ENCODE measurements at regions not wholly inside any gene's neighbourhood (a gene's known extent, or its start where the extent isn't known, plus 50 kb on each side); places are given as distances from the start of the nearest gene placed in this dataset.

DNA sequence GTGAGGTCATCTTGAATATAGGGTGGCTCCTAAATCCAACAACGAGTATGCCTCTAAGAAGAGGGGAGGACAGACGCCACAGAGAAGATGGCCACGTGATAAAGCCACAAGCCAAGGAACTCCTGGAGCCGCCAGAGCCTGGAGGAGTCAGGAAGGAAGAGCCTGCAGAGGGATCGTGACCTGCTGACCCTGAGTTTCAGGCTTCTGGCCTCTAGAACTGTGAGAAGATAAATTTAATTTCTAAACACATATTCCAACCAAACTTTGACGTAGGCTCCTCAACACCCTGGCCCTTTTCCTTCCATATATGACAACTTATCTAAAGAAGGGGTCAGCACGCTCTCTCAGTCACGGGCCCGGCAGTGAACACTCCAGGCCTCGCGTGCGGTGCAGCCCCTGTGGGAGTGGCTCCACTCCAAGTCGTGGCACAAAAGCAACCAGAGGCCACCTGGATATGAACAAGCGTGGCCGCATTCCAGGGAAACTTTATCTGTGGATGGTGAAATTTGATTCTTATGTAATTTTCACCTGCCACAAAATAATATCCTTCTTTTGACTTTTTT lies 138.6 kb upstream of the AJAP1 start:
- DNase-seq (ENCODE audit: low read depth in 4 of 4, low spot score in 1 of 4), result no peak

DNA sequence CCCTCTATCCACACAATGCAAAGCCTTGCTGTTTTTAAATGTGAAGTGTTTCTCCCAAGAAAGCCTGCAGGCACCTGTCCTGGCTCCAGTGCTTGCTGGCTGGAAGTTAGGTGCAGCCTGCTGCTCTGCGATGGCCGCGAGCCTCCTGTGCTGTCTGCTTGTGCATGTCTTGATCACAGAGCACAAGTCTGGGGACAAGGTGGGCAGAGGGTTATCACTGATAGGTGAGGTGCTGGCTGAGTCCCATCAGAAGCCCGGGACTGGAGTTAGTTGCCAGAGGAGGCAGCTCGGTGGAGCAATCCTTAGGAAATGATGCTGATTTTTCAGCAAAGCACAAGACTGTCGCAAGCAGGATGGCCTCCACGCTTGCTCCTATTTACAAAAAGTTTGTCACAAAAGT lies 137.8 kb upstream of the AJAP1 start:
- no peak for DNase-seq (ENCODE audit: low read depth in 4 of 4, low spot score in 1 of 4)

DNA sequence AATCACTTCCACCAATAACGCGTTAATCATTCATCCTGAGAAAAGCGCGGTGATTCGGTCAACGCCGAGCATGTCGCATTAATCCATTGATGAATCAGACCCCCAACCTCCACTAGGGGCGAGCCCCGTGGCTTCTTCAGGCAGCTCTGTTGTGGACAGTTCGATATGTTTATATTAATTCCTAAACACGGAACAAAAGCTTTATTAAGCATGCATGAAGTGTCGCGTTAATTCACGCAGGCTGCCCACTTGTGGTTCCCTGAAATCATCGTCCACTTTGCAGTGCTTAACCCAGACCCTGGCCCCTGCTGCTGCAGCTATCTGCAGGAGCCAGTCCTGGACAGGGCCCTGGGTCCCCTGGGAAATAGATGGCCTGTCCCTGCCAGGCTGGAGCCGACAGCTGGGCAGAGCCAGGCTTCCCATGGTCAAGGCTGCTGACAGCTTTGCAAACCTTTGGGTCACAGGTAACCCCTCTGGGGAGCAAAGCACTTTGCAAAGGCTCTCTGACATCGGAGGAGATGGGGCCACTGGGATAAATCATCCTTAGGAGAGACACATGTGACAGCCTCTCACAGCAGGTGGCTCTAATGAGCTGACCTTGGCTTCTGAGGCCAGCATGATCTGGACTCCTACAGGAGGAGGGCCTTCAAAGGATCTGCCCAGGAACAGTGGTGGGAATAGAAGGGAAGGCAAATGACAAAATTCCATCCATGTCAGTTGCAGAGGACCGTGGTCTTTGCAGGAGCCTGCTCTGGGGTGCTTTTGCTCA lies 137.0 kb upstream of the AJAP1 start:
- DNase-seq (ENCODE audit: low read depth in 4 of 4, low spot score in 1 of 4), result no peak

DNA sequence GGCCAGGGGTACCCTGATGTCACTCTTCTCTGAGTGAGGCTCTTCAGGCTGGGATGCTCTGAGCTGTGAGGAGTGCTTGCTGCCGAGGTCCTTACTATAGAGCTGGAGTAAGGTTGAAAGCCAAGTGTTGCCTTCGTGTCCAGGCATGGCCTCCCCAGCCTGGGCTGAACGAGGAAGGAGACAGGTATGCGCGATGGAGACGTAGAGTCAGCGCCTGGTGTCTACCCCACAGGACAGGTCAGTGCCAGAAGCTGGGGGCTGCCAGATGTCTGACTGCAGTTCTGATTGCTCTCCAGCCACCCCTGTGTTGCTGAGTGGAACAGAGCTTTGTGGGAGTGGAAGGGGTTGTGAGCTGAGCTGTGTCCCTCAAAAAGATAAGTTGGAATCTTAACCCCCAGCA lies 135.8 kb upstream of the AJAP1 start:
- no peak for DNase-seq (ENCODE audit: low read depth in 4 of 4, low spot score in 1 of 4)

GRCh38 chr1:4519954-4520353 lies 134.5 kb upstream of the AJAP1 start:
- no peak for DNase-seq (ENCODE audit: low read depth in 4 of 4, low spot score in 1 of 4)

DNA sequence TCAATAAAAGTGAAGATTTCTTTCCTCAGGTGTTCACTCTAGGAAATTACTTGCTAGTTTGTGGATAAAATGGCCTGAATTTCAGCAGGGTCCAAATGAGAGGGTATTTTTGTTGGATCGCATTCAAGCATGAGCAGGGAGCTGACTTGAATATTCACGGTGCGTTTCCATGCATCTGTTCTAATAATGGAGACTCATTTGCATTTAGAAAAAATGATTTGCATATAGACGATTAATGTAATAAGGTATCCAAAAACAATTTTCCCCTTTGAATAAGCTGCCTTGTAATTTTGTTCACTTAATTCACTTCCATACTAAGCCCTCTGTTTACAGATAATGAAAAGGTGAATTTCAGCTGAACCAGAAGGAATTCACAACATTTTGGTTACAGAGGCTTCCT lies 130.9 kb upstream of the AJAP1 start:
- DNase-seq (ENCODE audit: low read depth in 4 of 4, low spot score in 1 of 4), result no peak

- no peak for DNase-seq (ENCODE audit: low read depth in 4 of 4, low spot score in 1 of 4)
Measured at GRCh38 chr1:4526747-4527146, 127.7 kb upstream of the AJAP1 start.

GRCh38 chr1:4527819-4528218 lies 126.6 kb upstream of the AJAP1 start:
- no peak for DNase-seq (ENCODE audit: low read depth in 4 of 4, low spot score in 1 of 4)

GRCh38 chr1:4528590-4528989 lies 125.8 kb upstream of the AJAP1 start:
- DNase-seq (ENCODE audit: low read depth in 4 of 4, low spot score in 1 of 4), result no peak

GRCh38 chr1:4529446-4530165 lies 124.8 kb upstream of the AJAP1 start:
- no peak for DNase-seq (ENCODE audit: low read depth in 4 of 4, low spot score in 1 of 4)

GRCh38 chr1:4530166-4530785 lies 124.1 kb upstream of the AJAP1 start:
- no peak for DNase-seq (ENCODE audit: low read depth in 4 of 4, low spot score in 1 of 4)

DNA sequence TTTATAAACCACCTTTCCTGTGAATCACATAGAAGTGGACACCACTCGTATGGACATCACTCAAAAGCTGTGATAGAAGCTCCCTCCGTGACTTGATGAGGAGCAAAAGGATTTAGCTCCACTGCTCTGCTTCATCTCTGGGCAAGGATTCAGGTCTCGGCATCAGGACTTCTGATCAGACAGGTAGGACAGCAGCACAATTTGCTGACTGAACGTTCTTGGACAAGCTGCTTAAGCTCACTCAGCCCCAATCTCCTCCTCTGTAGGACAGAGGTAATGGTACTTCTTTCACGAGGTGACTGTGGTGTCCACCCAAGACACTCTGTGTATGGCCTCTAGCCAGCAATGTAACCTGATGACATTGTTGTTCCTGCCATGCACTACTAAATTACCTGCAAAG lies 122.6 kb upstream of the AJAP1 start:
- DNase-seq (ENCODE audit: low read depth in 4 of 4, low spot score in 1 of 4), result no peak

DNA sequence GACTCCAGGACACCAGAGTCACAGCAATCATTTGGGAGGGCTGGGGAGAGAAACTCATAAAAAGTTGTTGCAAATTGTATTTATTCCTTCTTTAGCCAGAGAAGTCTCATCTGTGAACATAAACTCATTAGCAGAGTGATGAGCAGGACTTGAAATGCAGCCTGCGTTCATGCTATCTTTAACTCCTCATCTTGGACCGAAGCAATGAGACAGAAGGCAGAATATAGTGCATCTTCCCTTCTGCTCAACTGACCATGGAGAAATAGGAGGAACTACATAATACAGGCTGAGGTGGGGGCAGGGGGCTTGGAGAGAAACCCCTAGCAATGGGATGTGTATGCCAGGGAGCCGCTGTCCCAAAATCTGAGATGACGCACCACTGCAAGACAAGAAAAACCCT lies 121.8 kb upstream of the AJAP1 start:
- DNase-seq (ENCODE audit: low read depth in 4 of 4, low spot score in 1 of 4), result no peak

GRCh38 chr1:4546911-4547310 lies 107.5 kb upstream of the AJAP1 start:
- DNase-seq (ENCODE audit: low read depth in 4 of 4, low spot score in 1 of 4), result no peak

GRCh38 chr1:4549930-4550329 lies 104.5 kb upstream of the AJAP1 start:
- no peak for DNase-seq (ENCODE audit: low read depth in 4 of 4, low spot score in 1 of 4)

DNA sequence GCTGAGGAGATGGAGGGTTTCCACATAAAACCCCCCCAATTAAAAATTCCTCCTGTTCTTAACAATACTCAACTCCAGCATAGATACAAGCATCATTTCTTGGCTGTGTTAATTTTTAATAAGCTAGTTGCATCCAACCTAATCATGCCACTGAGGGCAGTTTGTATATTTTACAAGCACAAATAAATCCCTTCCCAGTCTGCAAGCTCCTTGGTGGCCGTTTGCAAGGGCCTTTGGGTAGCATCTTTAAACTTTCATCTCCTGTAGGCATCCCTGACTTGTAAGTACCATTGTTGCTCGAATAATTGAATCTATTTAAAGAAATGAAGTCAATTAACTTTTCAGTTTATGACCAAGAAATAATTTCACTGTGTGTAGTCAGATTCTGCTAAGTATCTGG lies 103.5 kb upstream of the AJAP1 start:
- DNase-seq (ENCODE audit: low read depth in 4 of 4, low spot score in 1 of 4), result no peak

DNA sequence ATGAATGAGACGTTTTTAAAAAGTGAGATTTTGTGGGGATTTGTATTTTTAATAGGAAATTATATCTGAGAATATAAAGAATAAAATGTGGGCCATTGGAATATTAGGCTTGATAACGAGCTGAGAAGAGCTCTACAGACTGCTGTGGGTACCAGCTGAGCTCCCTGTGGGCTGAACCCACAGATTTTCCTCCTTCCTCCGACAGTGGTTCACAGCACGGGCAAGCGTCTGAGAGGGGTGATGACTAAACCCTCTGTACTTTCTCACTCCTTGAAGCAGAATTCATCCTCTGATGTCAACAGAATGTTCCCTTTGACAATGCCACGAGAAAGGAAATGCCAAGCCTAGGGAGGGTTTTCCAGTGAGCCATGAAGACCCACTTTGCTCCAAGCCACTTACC lies 102.7 kb upstream of the AJAP1 start:
- no peak for DNase-seq (ENCODE audit: low read depth in 4 of 4, low spot score in 1 of 4)

- DNase-seq (ENCODE audit: low read depth in 4 of 4, low spot score in 1 of 4), result no peak
Measured at GRCh38 chr1:4553761-4554160, 100.6 kb upstream of the AJAP1 start.

DNA sequence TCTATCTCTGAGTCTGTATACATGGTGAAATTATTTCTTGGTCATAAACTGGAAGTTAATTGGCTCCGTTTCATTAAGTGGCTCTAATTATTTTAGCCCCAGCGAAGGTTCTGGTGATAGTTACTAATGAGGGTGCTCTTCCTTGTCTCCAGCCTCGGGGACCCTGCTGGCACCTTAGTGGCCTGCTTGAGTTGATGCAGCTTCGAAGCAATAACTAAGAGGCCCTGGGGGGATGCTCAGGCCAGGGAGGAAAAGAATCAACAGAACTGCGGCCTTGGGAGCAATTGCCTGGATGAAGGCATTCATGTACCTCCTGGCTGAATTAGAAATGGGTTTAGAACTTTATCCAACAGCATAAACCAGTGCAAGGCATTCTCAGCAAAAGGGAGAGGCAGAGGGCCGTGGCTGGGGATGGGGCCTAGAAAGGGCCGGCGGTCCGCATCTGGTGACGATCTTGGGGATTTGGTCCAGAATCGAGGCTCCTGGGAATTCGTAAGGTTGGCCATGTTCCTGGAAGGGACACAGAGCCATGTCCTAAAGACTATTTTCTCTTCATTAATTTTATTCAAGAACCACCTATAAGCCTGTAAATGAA lies 100.0 kb upstream of the AJAP1 start:
- no peak for DNase-seq (ENCODE audit: low read depth in 4 of 4, low spot score in 1 of 4)

DNA sequence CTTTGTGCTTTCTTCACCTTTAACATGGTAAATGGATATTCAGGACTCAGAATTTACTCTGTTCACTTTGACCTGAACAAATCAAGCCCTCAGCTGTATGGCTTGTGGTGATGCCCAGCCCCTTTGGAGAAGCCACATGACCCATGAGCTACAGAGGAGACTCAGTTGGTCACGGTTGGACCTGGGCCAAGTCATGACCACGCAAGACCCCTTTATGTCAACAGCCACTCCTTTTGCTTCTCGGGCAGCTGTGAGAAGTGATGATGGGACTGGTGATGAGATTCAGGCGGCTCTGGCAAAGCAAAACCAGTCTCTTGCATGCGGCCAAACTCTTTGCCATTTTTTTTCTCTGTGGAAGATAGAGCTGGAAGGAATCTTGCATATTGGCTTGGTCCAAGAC lies 96.5 kb upstream of the AJAP1 start:
- DNase-seq (ENCODE audit: low read depth in 4 of 4, low spot score in 1 of 4), result no peak

DNA sequence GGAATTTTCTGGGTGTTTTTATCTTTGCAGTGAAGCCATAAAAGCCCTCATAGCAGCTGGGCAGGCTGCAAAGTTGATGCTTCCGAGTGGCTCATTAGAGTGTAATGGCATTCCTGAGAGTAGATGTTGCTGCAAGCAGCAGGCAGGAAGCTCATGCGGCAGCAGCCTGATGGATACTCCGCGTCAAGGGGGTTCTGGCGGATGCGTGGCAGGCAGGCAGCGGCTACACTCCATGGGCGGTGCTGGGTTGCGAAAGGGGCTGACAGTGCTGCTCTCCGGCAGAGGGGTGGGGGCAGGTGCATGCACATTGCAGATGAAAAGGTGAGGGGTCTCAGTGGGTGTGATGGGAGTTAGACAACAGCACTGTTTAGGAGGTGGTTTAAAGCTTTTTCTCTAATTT lies 93.2 kb upstream of the AJAP1 start:
- DNase-seq (ENCODE audit: low read depth in 4 of 4, low spot score in 1 of 4), result no peak

DNA sequence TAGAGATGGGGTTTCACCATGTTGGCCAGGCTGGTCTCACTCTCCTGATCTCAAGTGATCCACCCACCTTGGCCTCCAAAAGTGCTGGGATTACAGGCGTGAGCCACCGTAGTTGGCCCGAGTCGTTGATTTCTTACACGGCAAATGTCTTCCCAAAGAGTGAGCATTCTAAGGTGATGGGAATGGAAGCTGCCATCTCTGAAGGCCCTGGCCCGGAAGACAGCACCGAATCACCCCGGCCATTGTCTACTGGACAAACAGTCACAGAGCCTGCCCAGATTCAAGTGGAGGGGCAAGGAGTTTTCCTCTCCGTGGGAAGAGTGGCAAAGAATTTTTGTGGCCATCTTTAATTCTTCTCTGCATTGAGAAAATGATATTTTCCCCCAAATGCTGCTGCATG lies 92.1 kb upstream of the AJAP1 start:
- no peak for DNase-seq (ENCODE audit: low read depth in 4 of 4, low spot score in 1 of 4)
